ENCODE measurements at regions not wholly inside any gene's neighbourhood (a gene's known extent, or its start where the extent isn't known, plus 50 kb on each side); places are given as distances from the start of the nearest gene placed in this dataset.

DNA sequence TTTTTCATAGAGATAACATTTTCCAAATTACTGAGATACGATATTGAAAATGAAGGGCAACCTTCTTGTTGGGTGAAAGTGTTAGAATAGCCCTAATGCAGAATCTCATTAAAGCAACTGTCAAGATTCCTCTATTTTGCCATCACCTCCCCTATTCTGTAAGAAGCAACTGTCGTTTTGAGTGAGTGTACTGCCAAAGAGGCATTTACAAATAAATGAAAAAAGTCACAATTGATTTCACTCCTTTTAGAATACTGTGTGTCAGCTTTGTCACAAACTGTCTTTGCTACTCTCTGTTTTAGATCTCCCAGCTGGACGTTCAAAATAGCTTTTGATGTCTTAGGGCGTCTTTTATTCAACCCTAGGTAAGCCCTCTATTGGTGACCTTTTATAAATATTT lies 322.8 kb upstream of the NAALADL2 start:
- TF ChIP-seq TCF4 (CRISPR knock-in tag; IDR thresholded peaks at IDR 0.05; ENCODE audit: borderline replicate concordance) (no peak), ZC3H10 (CRISPR knock-in tag; IDR thresholded peaks at IDR 0.05) (no peak), ARNTL (CRISPR knock-in tag; IDR thresholded peaks at IDR 0.05; ENCODE audit: borderline replicate concordance, low read depth) (no peak), ESRRG (CRISPR knock-in tag; IDR thresholded peaks at IDR 0.05) (no peak), RARB (CRISPR knock-in tag; IDR thresholded peaks at IDR 0.05) (no peak), BACH2 (CRISPR knock-in tag; IDR thresholded peaks at IDR 0.05; ENCODE audit: borderline replicate concordance) (no peak), ZFP30 (CRISPR knock-in tag; IDR thresholded peaks at IDR 0.05) (no peak), PPARA (CRISPR knock-in tag; IDR thresholded peaks at IDR 0.05; ENCODE audit: borderline replicate concordance) (no peak), TOX (CRISPR knock-in tag; IDR thresholded peaks at IDR 0.05; ENCODE audit: borderline replicate concordance) (no peak), ZFP3 (CRISPR knock-in tag; IDR thresholded peaks at IDR 0.05) (no peak), GLIS3 (CRISPR knock-in tag; IDR thresholded peaks at IDR 0.05) (no peak), ISL1 (CRISPR knock-in tag; IDR thresholded peaks at IDR 0.05) (no peak), ZNF70 (CRISPR knock-in tag; IDR thresholded peaks at IDR 0.05) (no peak), ZNF565 (CRISPR knock-in tag; conservative IDR thresholded peaks at IDR 0.05; ENCODE audit: low read depth) (no peak), ZNF8 (CRISPR knock-in tag; IDR thresholded peaks at IDR 0.05) (no peak)
- TF ChIP-seq, protein P1, sequence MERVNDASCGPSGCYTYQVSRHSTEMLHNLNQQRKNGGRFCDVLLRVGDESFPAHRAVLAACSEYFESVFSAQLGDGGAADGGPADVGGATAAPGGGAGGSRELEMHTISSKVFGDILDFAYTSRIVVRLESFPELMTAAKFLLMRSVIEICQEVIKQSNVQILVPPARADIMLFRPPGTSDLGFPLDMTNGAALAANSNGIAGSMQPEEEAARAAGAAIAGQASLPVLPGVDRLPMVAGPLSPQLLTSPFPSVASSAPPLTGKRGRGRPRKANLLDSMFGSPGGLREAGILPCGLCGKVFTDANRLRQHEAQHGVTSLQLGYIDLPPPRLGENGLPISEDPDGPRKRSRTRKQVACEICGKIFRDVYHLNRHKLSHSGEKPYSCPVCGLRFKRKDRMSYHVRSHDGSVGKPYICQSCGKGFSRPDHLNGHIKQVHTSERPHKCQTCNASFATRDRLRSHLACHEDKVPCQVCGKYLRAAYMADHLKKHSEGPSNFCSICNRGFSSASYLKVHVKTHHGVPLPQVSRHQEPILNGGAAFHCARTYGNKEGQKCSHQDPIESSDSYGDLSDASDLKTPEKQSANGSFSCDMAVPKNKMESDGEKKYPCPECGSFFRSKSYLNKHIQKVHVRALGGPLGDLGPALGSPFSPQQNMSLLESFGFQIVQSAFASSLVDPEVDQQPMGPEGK (CRISPR knock-in tag; IDR thresholded peaks at IDR 0.05; ENCODE audit: borderline replicate concordance), result no peak
- TF ChIP-seq, protein P2, sequence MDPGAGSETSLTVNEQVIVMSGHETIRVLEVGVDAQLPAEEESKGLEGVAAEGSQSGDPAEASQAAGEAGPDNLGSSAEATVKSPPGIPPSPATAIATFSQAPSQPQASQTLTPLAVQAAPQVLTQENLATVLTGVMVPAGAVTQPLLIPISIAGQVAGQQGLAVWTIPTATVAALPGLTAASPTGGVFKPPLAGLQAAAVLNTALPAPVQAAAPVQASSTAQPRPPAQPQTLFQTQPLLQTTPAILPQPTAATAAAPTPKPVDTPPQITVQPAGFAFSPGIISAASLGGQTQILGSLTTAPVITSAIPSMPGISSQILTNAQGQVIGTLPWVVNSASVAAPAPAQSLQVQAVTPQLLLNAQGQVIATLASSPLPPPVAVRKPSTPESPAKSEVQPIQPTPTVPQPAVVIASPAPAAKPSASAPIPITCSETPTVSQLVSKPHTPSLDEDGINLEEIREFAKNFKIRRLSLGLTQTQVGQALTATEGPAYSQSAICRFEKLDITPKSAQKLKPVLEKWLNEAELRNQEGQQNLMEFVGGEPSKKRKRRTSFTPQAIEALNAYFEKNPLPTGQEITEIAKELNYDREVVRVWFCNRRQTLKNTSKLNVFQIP (CRISPR knock-in tag; IDR thresholded peaks at IDR 0.05; ENCODE audit: borderline replicate concordance, low read depth), result no peak
- TF ChIP-seq, protein P3, sequence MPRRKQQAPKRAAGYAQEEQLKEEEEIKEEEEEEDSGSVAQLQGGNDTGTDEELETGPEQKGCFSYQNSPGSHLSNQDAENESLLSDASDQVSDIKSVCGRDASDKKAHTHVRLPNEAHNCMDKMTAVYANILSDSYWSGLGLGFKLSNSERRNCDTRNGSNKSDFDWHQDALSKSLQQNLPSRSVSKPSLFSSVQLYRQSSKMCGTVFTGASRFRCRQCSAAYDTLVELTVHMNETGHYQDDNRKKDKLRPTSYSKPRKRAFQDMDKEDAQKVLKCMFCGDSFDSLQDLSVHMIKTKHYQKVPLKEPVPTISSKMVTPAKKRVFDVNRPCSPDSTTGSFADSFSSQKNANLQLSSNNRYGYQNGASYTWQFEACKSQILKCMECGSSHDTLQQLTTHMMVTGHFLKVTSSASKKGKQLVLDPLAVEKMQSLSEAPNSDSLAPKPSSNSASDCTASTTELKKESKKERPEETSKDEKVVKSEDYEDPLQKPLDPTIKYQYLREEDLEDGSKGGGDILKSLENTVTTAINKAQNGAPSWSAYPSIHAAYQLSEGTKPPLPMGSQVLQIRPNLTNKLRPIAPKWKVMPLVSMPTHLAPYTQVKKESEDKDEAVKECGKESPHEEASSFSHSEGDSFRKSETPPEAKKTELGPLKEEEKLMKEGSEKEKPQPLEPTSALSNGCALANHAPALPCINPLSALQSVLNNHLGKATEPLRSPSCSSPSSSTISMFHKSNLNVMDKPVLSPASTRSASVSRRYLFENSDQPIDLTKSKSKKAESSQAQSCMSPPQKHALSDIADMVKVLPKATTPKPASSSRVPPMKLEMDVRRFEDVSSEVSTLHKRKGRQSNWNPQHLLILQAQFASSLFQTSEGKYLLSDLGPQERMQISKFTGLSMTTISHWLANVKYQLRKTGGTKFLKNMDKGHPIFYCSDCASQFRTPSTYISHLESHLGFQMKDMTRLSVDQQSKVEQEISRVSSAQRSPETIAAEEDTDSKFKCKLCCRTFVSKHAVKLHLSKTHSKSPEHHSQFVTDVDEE (CRISPR knock-in tag; IDR thresholded peaks at IDR 0.05), result no peak
- TF ChIP-seq, protein P4, sequence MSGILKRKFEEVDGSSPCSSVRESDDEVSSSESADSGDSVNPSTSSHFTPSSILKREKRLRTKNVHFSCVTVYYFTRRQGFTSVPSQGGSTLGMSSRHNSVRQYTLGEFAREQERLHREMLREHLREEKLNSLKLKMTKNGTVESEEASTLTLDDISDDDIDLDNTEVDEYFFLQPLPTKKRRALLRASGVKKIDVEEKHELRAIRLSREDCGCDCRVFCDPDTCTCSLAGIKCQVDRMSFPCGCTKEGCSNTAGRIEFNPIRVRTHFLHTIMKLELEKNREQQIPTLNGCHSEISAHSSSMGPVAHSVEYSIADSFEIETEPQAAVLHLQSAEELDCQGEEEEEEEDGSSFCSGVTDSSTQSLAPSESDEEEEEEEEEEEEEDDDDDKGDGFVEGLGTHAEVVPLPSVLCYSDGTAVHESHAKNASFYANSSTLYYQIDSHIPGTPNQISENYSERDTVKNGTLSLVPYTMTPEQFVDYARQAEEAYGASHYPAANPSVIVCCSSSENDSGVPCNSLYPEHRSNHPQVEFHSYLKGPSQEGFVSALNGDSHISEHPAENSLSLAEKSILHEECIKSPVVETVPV (CRISPR knock-in tag; IDR thresholded peaks at IDR 0.05), result no peak
- ATAC-seq, result no peak

DNA sequence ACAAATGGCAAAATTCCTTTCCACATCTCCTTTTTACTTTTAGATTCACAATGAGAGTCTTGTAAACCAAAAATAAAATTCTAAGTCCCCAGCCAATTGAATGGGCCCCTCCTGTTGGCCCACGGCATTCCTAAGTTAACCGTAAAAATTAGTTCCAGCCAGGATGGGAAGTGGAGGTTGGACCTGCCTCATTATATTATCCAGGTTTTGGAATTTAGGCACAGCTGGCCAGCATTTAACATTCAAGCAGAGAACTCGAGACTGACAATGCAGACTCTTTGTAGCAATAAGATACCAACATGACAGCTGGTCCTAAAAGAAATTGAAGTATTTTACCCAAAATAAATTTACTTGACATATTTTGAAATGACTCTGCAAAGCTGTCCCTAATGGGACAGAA lies 321.0 kb upstream of the NAALADL2 start:
- ATAC-seq, result no peak
- TF ChIP-seq, protein P3 (CRISPR knock-in tag; IDR thresholded peaks at IDR 0.05), result no peak
- TF ChIP-seq ZNF70 (CRISPR knock-in tag; IDR thresholded peaks at IDR 0.05) (no peak), OSR1 (CRISPR knock-in tag; IDR thresholded peaks at IDR 0.05) (no peak), TOX (CRISPR knock-in tag; IDR thresholded peaks at IDR 0.05; ENCODE audit: borderline replicate concordance) (no peak), ZC3H10 (CRISPR knock-in tag; IDR thresholded peaks at IDR 0.05) (no peak), RARB (CRISPR knock-in tag; IDR thresholded peaks at IDR 0.05) (no peak), ZNF8 (CRISPR knock-in tag; IDR thresholded peaks at IDR 0.05) (no peak), GLIS3 (CRISPR knock-in tag; IDR thresholded peaks at IDR 0.05) (no peak), ZFP30 (CRISPR knock-in tag; IDR thresholded peaks at IDR 0.05) (no peak), BACH2 (CRISPR knock-in tag; IDR thresholded peaks at IDR 0.05; ENCODE audit: borderline replicate concordance) (no peak), TCF4 (CRISPR knock-in tag; IDR thresholded peaks at IDR 0.05; ENCODE audit: borderline replicate concordance) (no peak), ZFP3 (CRISPR knock-in tag; IDR thresholded peaks at IDR 0.05) (no peak)
- TF ChIP-seq, protein P2 (CRISPR knock-in tag; IDR thresholded peaks at IDR 0.05; ENCODE audit: borderline replicate concordance, low read depth), result no peak
- TF ChIP-seq, protein P5, sequence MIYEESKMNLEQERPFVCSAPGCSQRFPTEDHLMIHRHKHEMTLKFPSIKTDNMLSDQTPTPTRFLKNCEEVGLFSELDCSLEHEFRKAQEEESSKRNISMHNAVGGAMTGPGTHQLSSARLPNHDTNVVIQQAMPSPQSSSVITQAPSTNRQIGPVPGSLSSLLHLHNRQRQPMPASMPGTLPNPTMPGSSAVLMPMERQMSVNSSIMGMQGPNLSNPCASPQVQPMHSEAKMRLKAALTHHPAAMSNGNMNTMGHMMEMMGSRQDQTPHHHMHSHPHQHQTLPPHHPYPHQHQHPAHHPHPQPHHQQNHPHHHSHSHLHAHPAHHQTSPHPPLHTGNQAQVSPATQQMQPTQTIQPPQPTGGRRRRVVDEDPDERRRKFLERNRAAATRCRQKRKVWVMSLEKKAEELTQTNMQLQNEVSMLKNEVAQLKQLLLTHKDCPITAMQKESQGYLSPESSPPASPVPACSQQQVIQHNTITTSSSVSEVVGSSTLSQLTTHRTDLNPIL (CRISPR knock-in tag; IDR thresholded peaks at IDR 0.05; ENCODE audit: low read depth), result no peak
- TF ChIP-seq, protein P1 (CRISPR knock-in tag; IDR thresholded peaks at IDR 0.05; ENCODE audit: borderline replicate concordance), result no peak
